HEK293T (cell line): ENCODE measurements at regions not wholly inside any gene's neighbourhood (a gene's known extent, or its start where the extent isn't known, plus 50 kb on each side); places are given as distances from the start of the nearest gene placed in this dataset.

ENCODE experiments used
- BHLHE40 ChIP-seq: fragments of 450-650 bp; IDR thresholded peaks from 2 replicates; pipeline ENCODE4 v1.6.1; 2016; ENCODE audit warnings: mild to moderate bottlenecking, moderate library complexity, borderline replicate concordance
- ELF4 ChIP-seq: fragments of 450-650 bp; IDR thresholded peaks from 2 replicates; pipeline ENCODE4 v1.6.1; 2017; ENCODE audit warnings: antibody characterized with exemption
- FOXA1 ChIP-seq: fragments of 450-650 bp; IDR thresholded peaks from 2 replicates; pipeline ENCODE4 v1.6.1; 2016; ENCODE audit warnings: mild to moderate bottlenecking
- FOXK2 ChIP-seq: fragments of 450-650 bp; IDR thresholded peaks from 2 replicates; pipeline ENCODE4 v1.6.1; 2016; ENCODE audit warnings: mild to moderate bottlenecking
- HDGF ChIP-seq: fragments of 450-650 bp; IDR thresholded peaks from 2 replicates; pipeline ENCODE4 v1.6.1; 2017; ENCODE audit warnings: antibody characterized with exemption, borderline replicate concordance
- L3MBTL2 ChIP-seq: fragments of 450-650 bp; conservative IDR thresholded peaks from 2 replicates; pipeline ENCODE4 v1.6.1; 2016; ENCODE audit warnings: mild to moderate bottlenecking
- LEF1 ChIP-seq: fragments of 450-650 bp; IDR thresholded peaks from 2 replicates; pipeline ENCODE4 v1.6.1; 2017; ENCODE audit warnings: mild to moderate bottlenecking, borderline replicate concordance
- NFRKB ChIP-seq: fragments of 450-650 bp; IDR thresholded peaks from 2 replicates; pipeline ENCODE4 v1.6.1; 2016; ENCODE audit warnings: mild to moderate bottlenecking, moderate library complexity
- PKNOX1 ChIP-seq: fragments of 450-650 bp; IDR thresholded peaks from 2 replicates; pipeline ENCODE4 v1.6.1; 2016
- SP1 ChIP-seq: fragments of 450-650 bp; IDR thresholded peaks from 2 replicates; pipeline ENCODE4 v1.6.1; 2017
- SUZ12 ChIP-seq: fragments of 450-650 bp; IDR thresholded peaks from 2 replicates; pipeline ENCODE4 v1.6.1; 2016; ENCODE audit warnings: mild to moderate bottlenecking

GRCh38 chr1:81197591-81197990 lies 603.1 kb upstream of the ADGRL2 start:
- TF ChIP-seq NFRKB = no peak
- TF ChIP-seq SUZ12 = no peak
- no peak for TF ChIP-seq L3MBTL2
- no peak for TF ChIP-seq LEF1
- TF ChIP-seq BHLHE40 = no peak
- TF ChIP-seq PKNOX1 = no peak
- no peak for TF ChIP-seq HDGF
- TF ChIP-seq FOXA1 = no peak
- TF ChIP-seq FOXK2 = no peak
- TF ChIP-seq ELF4 = no peak
- no peak for TF ChIP-seq SP1
